ENCODE measurements at regions not wholly inside any gene's neighbourhood (a gene's known extent, or its start where the extent isn't known, plus 50 kb on each side); places are given as distances from the start of the nearest gene placed in this dataset.

DNA sequence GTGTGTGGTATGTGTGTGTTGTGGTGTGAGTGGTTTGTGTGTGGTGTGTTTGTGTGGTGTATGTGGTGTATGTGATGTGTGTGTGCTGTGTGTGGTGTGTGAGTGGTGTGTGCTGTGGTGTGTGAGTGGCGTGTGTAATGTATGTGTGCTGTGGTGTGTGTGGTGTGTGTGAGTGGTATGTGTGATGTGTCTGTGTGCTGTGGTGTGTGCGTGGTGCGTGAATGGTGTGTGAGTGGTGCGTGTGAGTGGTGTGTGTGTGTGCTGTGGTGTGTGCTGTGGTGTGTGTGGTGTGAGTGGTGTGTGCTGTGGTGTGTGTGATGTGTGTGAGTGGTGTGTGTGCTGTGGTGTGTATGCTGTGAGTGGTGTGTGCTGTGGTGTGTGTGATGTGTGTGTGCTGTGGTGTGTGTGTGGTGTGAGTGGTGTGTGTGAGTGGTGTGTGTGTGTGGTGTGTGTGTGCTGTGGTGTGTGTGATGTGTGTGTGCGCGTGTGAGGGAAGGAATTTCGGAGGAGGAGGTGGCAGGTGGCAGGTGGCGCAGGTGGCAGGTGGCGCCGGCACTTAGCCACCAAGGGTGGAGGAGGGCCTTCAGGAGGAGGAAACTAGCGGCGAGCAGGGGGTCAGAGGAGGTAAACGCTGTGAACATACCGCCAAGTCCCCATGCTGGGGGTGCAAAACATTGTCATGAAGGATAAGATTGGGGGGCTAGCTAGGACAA is 191.8 kb downstream of the MELK start:
- ATAC-seq (no peak), FAIRE-seq (no peak), DNase-seq (ENCODE audit: extremely low read depth in 1 of 4, low spot score in 3 of 4) (no peak)
- H4K20me1 ChIP-seq (replicated peaks; ENCODE audit: control insufficient read depth, insufficient read depth, low read length): no peaks in the 10 kb centered on the region
- H3K9me3 ChIP-seq (replicated peaks; ENCODE audit: control insufficient read depth, insufficient read depth, low read depth, low read length): no peaks in the 10 kb centered on the region
- intact Hi-C loops (cut with micrococcal nuclease): no loop called here
- H3K4me3 ChIP-seq: no peak overlapping the region
- peak overlapping the region; percentile 83 for H3K4me2 ChIP-seq (ENCODE audit: insufficient read depth, low read length)
- H3K79me2 ChIP-seq (ENCODE audit: control insufficient read depth, insufficient read depth, low read length): no peaks in the 10 kb centered on the region
- peaks cover 6 to 16% of the 10 kb centered on the region in 2 experiments; a peak in 4 of 5 replicates for H3K4me1 ChIP-seq (replicated peaks in 1 of 2; ENCODE audit: control insufficient read depth in 2 of 2, insufficient read depth in 2 of 2, low read length in 2 of 2)
- ChIA-PET POLR2A (no interaction called here), CTCF (ENCODE audit: low intra/inter-chr PET ratio) (no interaction called here)
- in situ Hi-C loops (cut with MboI): no loop called here
- H3K36me3 ChIP-seq (ENCODE audit: control insufficient read depth, insufficient read depth, low read length): no peaks in the 10 kb centered on the region
- BruUV-seq (replicated peaks): no TSS peak
- H3K9ac ChIP-seq (ENCODE audit: insufficient read depth in 1 of 2, low read depth in 2 of 2, low read length in 2 of 2): peak overlapping the region in 1 of 2 experiments; percentile 52; a peak in 1 of 4 replicates
- H3K27me3 ChIP-seq (ENCODE audit: control insufficient read depth in 2 of 2, insufficient read depth in 2 of 2, low read length in 2 of 2): peaks cover 0 to 27% of the 10 kb centered on the region in 2 experiments; a peak in 3 of 5 replicates
- H2AFZ ChIP-seq (ENCODE audit: low read depth, low read length): peak overlapping the region; percentile 96
- TF ChIP-seq, protein P1, sequence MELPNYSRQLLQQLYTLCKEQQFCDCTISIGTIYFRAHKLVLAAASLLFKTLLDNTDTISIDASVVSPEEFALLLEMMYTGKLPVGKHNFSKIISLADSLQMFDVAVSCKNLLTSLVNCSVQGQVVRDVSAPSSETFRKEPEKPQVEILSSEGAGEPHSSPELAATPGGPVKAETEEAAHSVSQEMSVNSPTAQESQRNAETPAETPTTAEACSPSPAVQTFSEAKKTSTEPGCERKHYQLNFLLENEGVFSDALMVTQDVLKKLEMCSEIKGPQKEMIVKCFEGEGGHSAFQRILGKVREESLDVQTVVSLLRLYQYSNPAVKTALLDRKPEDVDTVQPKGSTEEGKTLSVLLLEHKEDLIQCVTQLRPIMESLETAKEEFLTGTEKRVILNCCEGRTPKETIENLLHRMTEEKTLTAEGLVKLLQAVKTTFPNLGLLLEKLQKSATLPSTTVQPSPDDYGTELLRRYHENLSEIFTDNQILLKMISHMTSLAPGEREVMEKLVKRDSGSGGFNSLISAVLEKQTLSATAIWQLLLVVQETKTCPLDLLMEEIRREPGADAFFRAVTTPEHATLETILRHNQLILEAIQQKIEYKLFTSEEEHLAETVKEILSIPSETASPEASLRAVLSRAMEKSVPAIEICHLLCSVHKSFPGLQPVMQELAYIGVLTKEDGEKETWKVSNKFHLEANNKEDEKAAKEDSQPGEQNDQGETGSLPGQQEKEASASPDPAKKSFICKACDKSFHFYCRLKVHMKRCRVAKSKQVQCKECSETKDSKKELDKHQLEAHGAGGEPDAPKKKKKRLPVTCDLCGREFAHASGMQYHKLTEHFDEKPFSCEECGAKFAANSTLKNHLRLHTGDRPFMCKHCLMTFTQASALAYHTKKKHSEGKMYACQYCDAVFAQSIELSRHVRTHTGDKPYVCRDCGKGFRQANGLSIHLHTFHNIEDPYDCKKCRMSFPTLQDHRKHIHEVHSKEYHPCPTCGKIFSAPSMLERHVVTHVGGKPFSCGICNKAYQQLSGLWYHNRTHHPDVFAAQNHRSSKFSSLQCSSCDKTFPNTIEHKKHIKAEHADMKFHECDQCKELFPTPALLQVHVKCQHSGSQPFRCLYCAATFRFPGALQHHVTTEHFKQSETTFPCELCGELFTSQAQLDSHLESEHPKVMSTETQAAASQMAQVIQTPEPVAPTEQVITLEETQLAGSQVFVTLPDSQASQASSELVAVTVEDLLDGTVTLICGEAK (IDR thresholded peaks at IDR 0.05): no peak
- TF ChIP-seq, protein P1 (CRISPR knock-in tag; IDR thresholded peaks at IDR 0.05): no peak
- TF ChIP-seq PHF20 (IDR thresholded peaks at IDR 0.05; ENCODE audit: partially characterized antibody): peak; percentile 30
- no peaks in the 10 kb centered on the region for H3K9me1 ChIP-seq (ENCODE audit: control insufficient read depth, insufficient read depth, low read length)
- 16% methylated on average over 5 of the region's 14 CpGs for WGBS (ENCODE audit: insufficient coverage, low coverage, missing lambda C conversion rate)
- no peak overlapping the region; the same call in 2 of the 3 replicates for H3K27ac ChIP-seq (ENCODE audit: extremely low read depth, low read depth, low read length)

Measured in K562 (cell line).